K562 (cell line): ENCODE measurements at regions not wholly inside any gene's neighbourhood (a gene's known extent, or its start where the extent isn't known, plus 50 kb on each side); places are given as distances from the start of the nearest gene placed in this dataset.

Experiments used
- ATAC-seq: fragments of 200-7000 bp; cut with Tn5 transposase; 3 replicates; pipeline ENCODE4 v1.9.1; 2020; ENCODE audit warnings: moderate library complexity
- BruUV-seq: library from RNA; stranded (reverse); fragments of 400-500 nt; replicated peaks from 2 replicates; lab custom pipeline; 2021; lab: Mats Ljungman, UMichigan
- CTCF ChIA-PET: fragments of 300-600 bp; formaldehyde crosslinking; extraction: SDS; loops from one replicate; lab custom pipeline; 2021; ENCODE audit warnings: low intra/inter-chr PET ratio; lab: Yijun Ruan, JAX
- POLR2A ChIA-PET: fragments of 300-600, 350-650 bp; sonication (Branson Sonifier 250); formaldehyde crosslinking; extraction: SDS; loops from one replicate; lab custom pipeline; 2021; ENCODE audit warnings: antibody characterized with exemption, inconsistent platforms; lab: Yijun Ruan, JAX
- DNase-seq, 4 experiments: peaks; one replicate each; pipeline versions ENCODE4 v3.0.0 to v3.0.0-alpha.2; 2011 to 2018; ENCODE audit warnings: low spot score in 3 of 4, mixed read lengths in 3 of 4; ENCODE audit errors: extremely low read depth in 1 of 4
- FAIRE-seq: peaks from 2 replicates; lab custom pipeline; 2011; peaks lifted over from hg19 to GRCh38; lab: Jason Lieb, UNC
- H2AFZ ChIP-seq: 2 replicates; pipeline ENCODE4 v1.6.0; 2011; ENCODE audit warnings: low read depth, low read length, control low read depth, inconsistent platforms
- H3K27ac ChIP-seq: fragments of 200-600 bp; 3 replicates; pipeline ENCODE4 v1.8.0; 2011; ENCODE audit warnings: low read depth, mild to moderate bottlenecking, control low read depth, inconsistent platforms, low read length, moderate library complexity, mixed read lengths; ENCODE audit errors: extremely low read depth
- H3K27me3 ChIP-seq, 2 experiments: fragments of 300-600 bp in 1 of 2; 2 replicates in 1 of 2; 3 replicates in 1 of 2; pipeline versions ENCODE4 v1.6.0 to v1.8.0; 2011; ENCODE audit warnings: inconsistent platforms in 2 of 2, low read length in 2 of 2, mild to moderate bottlenecking in 1 of 2, mixed read lengths in 1 of 2, moderate library complexity in 1 of 2; ENCODE audit not compliant: control insufficient read depth in 2 of 2, insufficient read depth in 2 of 2
- H3K36me3 ChIP-seq: fragments of 300-600 bp; 3 replicates; pipeline ENCODE4 v1.8.0; 2011; ENCODE audit warnings: mild to moderate bottlenecking, low read length, inconsistent platforms; ENCODE audit not compliant: control insufficient read depth, insufficient read depth
- H3K4me1 ChIP-seq, 2 experiments: fragments of 200-600 bp in 1 of 2; replicated peaks in 1 of 2; 2 replicates in 1 of 2; 3 replicates in 1 of 2; pipeline versions ENCODE4 v1.5.1 to v1.8.0; 2011; ENCODE audit warnings: inconsistent platforms in 2 of 2, low read length in 2 of 2, mild to moderate bottlenecking in 1 of 2, mixed read lengths in 1 of 2, moderate library complexity in 1 of 2; ENCODE audit not compliant: control insufficient read depth in 2 of 2, insufficient read depth in 2 of 2
- H3K4me2 ChIP-seq: 2 replicates; pipeline ENCODE4 v1.6.1; 2011; ENCODE audit warnings: low read length, control low read depth, inconsistent platforms, mixed read lengths; ENCODE audit not compliant: insufficient read depth
- H3K4me3 ChIP-seq: fragments of 200-600 bp; sonication (generic), shearing (Covaris generic); 2 replicates; pipeline ENCODE4 v1.5.1; 2016; ENCODE audit warnings: control low read depth, inconsistent platforms
- H3K79me2 ChIP-seq: fragments of 200-600 bp; 3 replicates; pipeline ENCODE4 v1.8.0; 2011; ENCODE audit warnings: low read length, inconsistent platforms; ENCODE audit not compliant: control insufficient read depth, insufficient read depth
- H3K9ac ChIP-seq, 2 experiments: 2 replicates each; pipeline versions ENCODE4 v1.6.0 to v1.6.1; 2011; ENCODE audit warnings: low read depth in 2 of 2, low read length in 2 of 2, control low read depth in 1 of 2, inconsistent platforms in 1 of 2, mild to moderate bottlenecking in 1 of 2, mixed read lengths in 1 of 2; ENCODE audit not compliant: insufficient read depth in 1 of 2
- H3K9me1 ChIP-seq: one replicate; pipeline ENCODE4 v1.6.0; 2011; ENCODE audit warnings: inconsistent platforms, mild to moderate bottlenecking, low read length, moderate library complexity; ENCODE audit not compliant: control insufficient read depth, insufficient read depth
- H3K9me3 ChIP-seq: replicated peaks from 2 replicates; pipeline ENCODE4 v1.5.1; 2011; ENCODE audit warnings: low read depth, low read length, inconsistent platforms; ENCODE audit not compliant: control insufficient read depth, insufficient read depth
- H4K20me1 ChIP-seq: replicated peaks from 2 replicates; pipeline ENCODE4 v1.6.1; 2011; ENCODE audit warnings: low read length, inconsistent platforms, mixed read lengths; ENCODE audit not compliant: control insufficient read depth, insufficient read depth
- CREM ChIP-seq: IDR thresholded peaks from 2 replicates; pipeline ENCODE4 v1.6.1; 2014; ENCODE audit warnings: antibody characterized with exemption, low read depth
- CSDE1 ChIP-seq, 2 experiments: fragments of 450-650 bp; IDR thresholded peaks; 2 replicates each; pipeline ENCODE4 v1.6.1; 2016; ENCODE audit warnings: mild to moderate bottlenecking in 1 of 2
- FOSL1 ChIP-seq: fragments of 200-800 bp; sonication (Bioruptor generic); conservative IDR thresholded peaks from 2 replicates; pipeline ENCODE4 v1.6.1; 2016; ENCODE audit warnings: missing genetic modification characterization, missing compliant biosample characterization
- GTF2A2 ChIP-seq: IDR thresholded peaks from 2 replicates; pipeline ENCODE4 v1.6.1; 2016; ENCODE audit warnings: mild to moderate bottlenecking, missing genetic modification characterization, missing compliant biosample characterization
- NEUROD1 ChIP-seq: fragments of 150-350 bp; IDR thresholded peaks from 2 replicates; pipeline ENCODE4 v1.6.1; 2014; ENCODE audit warnings: borderline replicate concordance, low read length, low read depth; ENCODE audit not compliant: partially characterized antibody
- NRF1 ChIP-seq, 2 experiments: fragments of 450-650 bp; IDR thresholded peaks in 1 of 2; conservative IDR thresholded peaks in 1 of 2; 2 replicates each; pipeline ENCODE4 v1.6.1; 2014; ENCODE audit warnings: mild to moderate bottlenecking in 2 of 2
- PCBP2 ChIP-seq: fragments of 200-400 bp; formaldehyde crosslinking; IDR thresholded peaks from 2 replicates; pipeline ENCODE4 v1.6.1; 2018; ENCODE audit warnings: low read length, low read depth, mild to moderate bottlenecking, moderate library complexity; ENCODE audit not compliant: poor library complexity, severe bottlenecking
- PRMT5 ChIP-seq: sonication (generic); formaldehyde crosslinking; IDR thresholded peaks from 2 replicates; pipeline ENCODE4 v1.5.0; 2020; ENCODE audit warnings: missing genetic modification reagents
- RBM14 ChIP-seq: fragments of 200-400 bp; formaldehyde crosslinking; IDR thresholded peaks from 2 replicates; pipeline ENCODE4 v1.6.1; 2018; ENCODE audit warnings: low read depth, mild to moderate bottlenecking, low read length, moderate library complexity, borderline replicate concordance; ENCODE audit not compliant: insufficient read depth
- RCOR1 ChIP-seq, 2 experiments: IDR thresholded peaks; 2 replicates each; pipeline ENCODE4 v1.6.1; 2012; ENCODE audit warnings: low read depth in 2 of 2, low read length in 2 of 2, borderline replicate concordance in 1 of 2, improper control_type of control experiment in 1 of 2
- SRF ChIP-seq, 2 experiments: fragments of 250-450, 450-650 bp in 1 of 2; sonication (Bioruptor Pico) in 1 of 2; sonication (generic) in 1 of 2; formaldehyde crosslinking; IDR thresholded peaks; 2 replicates each; pipeline versions ENCODE4 v1.5.0 to v1.5.1; 2020 to 2022; ENCODE audit warnings: mild to moderate bottlenecking in 1 of 2, missing genetic modification reagents in 1 of 2
- SRSF9 ChIP-seq: fragments of 200-400 bp; formaldehyde crosslinking; IDR thresholded peaks from 2 replicates; pipeline ENCODE4 v1.6.1; 2017; ENCODE audit warnings: low read depth, low read length, borderline replicate concordance
- TAF1 ChIP-seq: IDR thresholded peaks from 2 replicates; pipeline ENCODE4 v1.6.1; 2011; ENCODE audit warnings: mild to moderate bottlenecking, low read length, moderate library complexity; ENCODE audit not compliant: insufficient read depth, control insufficient read depth, severe bottlenecking; ENCODE audit errors: extremely low read depth
- TARDBP ChIP-seq: fragments of 450-650 bp; IDR thresholded peaks from 2 replicates; pipeline ENCODE4 v1.6.1; 2016
- TFAM ChIP-seq: fragments of 250-450 bp; sonication (Bioruptor Pico); conservative IDR thresholded peaks from 2 replicates; pipeline ENCODE4 v1.5.0; 2021; ENCODE audit warnings: mild to moderate bottlenecking, moderate library complexity
- ZC3H8 ChIP-seq: fragments of 450-650 bp; IDR thresholded peaks from 2 replicates; pipeline ENCODE4 v1.6.1; 2017
- ZNF23 ChIP-seq: fragments of 250-450 bp; sonication (Bioruptor Pico); IDR thresholded peaks from 2 replicates; pipeline ENCODE4 v1.4.0; 2020; ENCODE audit warnings: mild to moderate bottlenecking
- ZNF232 ChIP-seq: sonication (generic); formaldehyde crosslinking; IDR thresholded peaks from 2 replicates; pipeline ENCODE4 v1.8.0; 2022; ENCODE audit warnings: mild to moderate bottlenecking, missing genetic modification reagents
- ZNF347 ChIP-seq: fragments of 450-650 bp; formaldehyde crosslinking; IDR thresholded peaks from 2 replicates; pipeline ENCODE4 v1.4.0; 2020; ENCODE audit warnings: low read depth, mild to moderate bottlenecking, moderate library complexity
- ZNF354B ChIP-seq: fragments of 250-450 bp; sonication (Bioruptor Pico); IDR thresholded peaks from 2 replicates; pipeline ENCODE4 v1.4.0; 2020
- ZNF766 ChIP-seq: fragments of 200-800 bp; sonication (Bioruptor generic); conservative IDR thresholded peaks from 2 replicates; pipeline ENCODE4 v1.6.1; 2016; ENCODE audit warnings: missing genetic modification characterization, missing compliant biosample characterization
- WGBS: fragments of 100-300 bp; shearing (Covaris generic); methylation state at CpG from one replicate; pipeline ENCODE4 v1.1.6; 2016; ENCODE audit warnings: low coverage, mixed read lengths; ENCODE audit not compliant: insufficient coverage; ENCODE audit errors: missing lambda C conversion rate; 5-methylcytosine and 5-hydroxymethylcytosine counted together
- in situ Hi-C: fragments of 300-500 bp; cut with MboI; formaldehyde crosslinking; loops from 4 replicates; pipeline ENCODE4 v1.15.0; 2018; ENCODE audit warnings: inconsistent platforms, mixed read lengths
- intact Hi-C: fragments of 100-400 bp; cut with micrococcal nuclease; formaldehyde crosslinking; loops from 2 replicates; pipeline ENCODE4 v1.14.2; 2022
- TF ChIP-seq, protein P1 (sequence below): conservative IDR thresholded peaks from 2 replicates; pipeline ENCODE4 v1.6.1; 2011; ENCODE audit warnings: low read depth, mild to moderate bottlenecking, low read length; ENCODE audit not compliant: control insufficient read depth

GRCh38 chr11:81804858-81805257 lies 928.8 kb downstream of the FAM181B start:
- CTCF ChIA-PET, result no interaction called here
- FAIRE-seq, result no peak

GRCh38 chr11:81802591-81802990 lies 931.1 kb downstream of the FAM181B start:
- ChIA-PET POLR2A (no interaction called here), CTCF (no interaction called here)
- in situ Hi-C loops (no loop called here), intact Hi-C loops (no loop called here)
- Histone ChIP-seq H3K9ac (no peak overlapping the region), H3K4me1 (no peaks in the 10 kb centered on the region), H3K27me3 (no peaks in the 10 kb centered on the region), H3K36me3 (no peaks in the 10 kb centered on the region), H3K4me2 (no peak overlapping the region), H3K9me1 (no peaks in the 10 kb centered on the region), H3K79me2 (no peaks in the 10 kb centered on the region), H4K20me1 (no peaks in the 10 kb centered on the region), H3K27ac (no peak overlapping the region), H3K4me3 (no peak overlapping the region), H3K9me3 (no peaks in the 10 kb centered on the region), H2AFZ (no peak overlapping the region)
- WGBS, result 0% methylated on average over 3 of the region's 3 CpGs
- no peak for DNase-seq
- ATAC-seq, result no peak
- no TSS peak for BruUV-seq
- FAIRE-seq, result no peak
- TF ChIP-seq TFAM (CRISPR knock-in tag) (no peak), PRMT5 (CRISPR knock-in tag) (no peak), ZNF766 (CRISPR knock-in tag) (no peak), SRSF9 (no peak), SRF (CRISPR knock-in tag; IDR thresholded peaks at IDR 0.05) (no peak), NRF1 (conservative IDR thresholded peaks at IDR 0.05 in 1 of 2, IDR thresholded peaks at IDR 0.05 in 1 of 2) (no peak), RCOR1 (IDR thresholded peaks at IDR 0.05; ENCODE audit: borderline replicate concordance in 1 of 2, low read depth in 2 of 2, low read length in 2 of 2) (no peak), TAF1 (no peak), ZNF347 (CRISPR knock-in tag) (no peak), GTF2A2 (tag) (no peak), ZNF23 (CRISPR knock-in tag) (no peak), TARDBP (no peak), ZC3H8 (no peak), ZNF354B (CRISPR knock-in tag) (no peak), NEUROD1 (no peak), FOSL1 (tag) (no peak)
- TF ChIP-seq, protein P1, sequence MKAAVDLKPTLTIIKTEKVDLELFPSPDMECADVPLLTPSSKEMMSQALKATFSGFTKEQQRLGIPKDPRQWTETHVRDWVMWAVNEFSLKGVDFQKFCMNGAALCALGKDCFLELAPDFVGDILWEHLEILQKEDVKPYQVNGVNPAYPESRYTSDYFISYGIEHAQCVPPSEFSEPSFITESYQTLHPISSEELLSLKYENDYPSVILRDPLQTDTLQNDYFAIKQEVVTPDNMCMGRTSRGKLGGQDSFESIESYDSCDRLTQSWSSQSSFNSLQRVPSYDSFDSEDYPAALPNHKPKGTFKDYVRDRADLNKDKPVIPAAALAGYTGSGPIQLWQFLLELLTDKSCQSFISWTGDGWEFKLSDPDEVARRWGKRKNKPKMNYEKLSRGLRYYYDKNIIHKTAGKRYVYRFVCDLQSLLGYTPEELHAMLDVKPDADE, result no peak

More at GRCh38 chr11:81804858-81805257, 928.8 kb downstream of the FAM181B start:
- no peaks in the 10 kb centered on the region for H3K27me3 ChIP-seq
- intact Hi-C loops (no loop called here), in situ Hi-C loops (no loop called here)
- H3K27ac ChIP-seq, result no peak overlapping the region
- DNase-seq, result no peak
- H3K4me3 ChIP-seq, result no peak overlapping the region
- no peaks in the 10 kb centered on the region for H3K9me1 ChIP-seq
- POLR2A ChIA-PET, result no interaction called here
- no peak for ATAC-seq
- no peaks in the 10 kb centered on the region for H3K4me1 ChIP-seq
- H3K9ac ChIP-seq, result no peak overlapping the region
- H3K4me2 ChIP-seq, result no peak overlapping the region
- no peak overlapping the region for H2AFZ ChIP-seq
- no peaks in the 10 kb centered on the region for H3K36me3 ChIP-seq
- no peaks in the 10 kb centered on the region for H4K20me1 ChIP-seq
- H3K79me2 ChIP-seq, result no peaks in the 10 kb centered on the region
- TF ChIP-seq RBM14, result no peak
- no peak for TF ChIP-seq ZNF232
- TF ChIP-seq CREM, result no peak
- TF ChIP-seq CSDE1 (IDR thresholded peaks at IDR 0.05), result no peak
- no peak for TF ChIP-seq PCBP2
- H3K9me3 ChIP-seq, result no peaks in the 10 kb centered on the region
- WGBS, result 0% methylated on average over 1 of the region's 1 CpG
- BruUV-seq, result no TSS peak
